Stimulated activated CD4-positive, alpha-beta T cell treated with anti-CD3 and anti-CD28 coated beads, Interleukin-15, amount 100 ng/mL, for 24 hours (primary cell): ENCODE measurements at regions not wholly inside any gene's neighbourhood (a gene's known extent, or its start where the extent isn't known, plus 50 kb on each side); places are given as distances from the start of the nearest gene placed in this dataset.
"Not testable (repeated sequence)": the region's sequence is repeated elsewhere in the genome, so short reads cannot be mapped to it uniquely, and the experiment has no call there.

Source experiments
- DNase-seq: peaks from one replicate; pipeline ENCODE4 v3.0.0-alpha.2; 2020

DNA sequence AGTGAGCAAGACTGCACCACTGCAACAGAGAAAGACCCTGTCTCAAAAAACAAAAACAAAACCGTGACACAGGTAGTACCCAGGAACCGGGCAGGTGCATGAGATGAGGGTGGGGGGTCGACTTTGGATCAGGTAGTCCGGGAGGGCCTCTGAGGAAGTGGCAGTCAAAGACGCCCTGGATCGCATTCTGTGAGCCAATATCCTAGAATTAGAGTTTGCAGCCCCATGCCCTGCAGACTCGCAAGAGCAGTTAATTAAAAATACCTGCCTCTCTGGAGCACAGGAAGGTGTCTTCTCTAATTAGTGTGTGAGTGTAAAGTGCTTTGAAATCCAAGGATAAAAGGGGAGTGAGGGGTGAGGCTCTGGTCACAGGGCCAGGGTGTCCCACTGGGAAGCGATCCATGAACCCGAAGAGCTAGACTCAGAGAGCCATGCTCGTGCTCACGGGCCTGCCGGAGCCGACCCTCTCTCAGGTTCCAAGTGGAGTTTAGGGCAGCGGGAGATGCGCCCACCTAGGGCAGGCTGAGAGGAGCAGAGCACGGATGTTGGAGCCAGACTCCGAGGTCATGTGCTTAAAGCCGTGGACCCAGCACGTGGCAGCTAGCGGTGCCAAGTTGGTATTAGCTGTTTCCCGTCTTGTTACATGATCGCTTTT lies 74.7 kb upstream of the PTPN1 start:
- no peak for DNase-seq

DNA sequence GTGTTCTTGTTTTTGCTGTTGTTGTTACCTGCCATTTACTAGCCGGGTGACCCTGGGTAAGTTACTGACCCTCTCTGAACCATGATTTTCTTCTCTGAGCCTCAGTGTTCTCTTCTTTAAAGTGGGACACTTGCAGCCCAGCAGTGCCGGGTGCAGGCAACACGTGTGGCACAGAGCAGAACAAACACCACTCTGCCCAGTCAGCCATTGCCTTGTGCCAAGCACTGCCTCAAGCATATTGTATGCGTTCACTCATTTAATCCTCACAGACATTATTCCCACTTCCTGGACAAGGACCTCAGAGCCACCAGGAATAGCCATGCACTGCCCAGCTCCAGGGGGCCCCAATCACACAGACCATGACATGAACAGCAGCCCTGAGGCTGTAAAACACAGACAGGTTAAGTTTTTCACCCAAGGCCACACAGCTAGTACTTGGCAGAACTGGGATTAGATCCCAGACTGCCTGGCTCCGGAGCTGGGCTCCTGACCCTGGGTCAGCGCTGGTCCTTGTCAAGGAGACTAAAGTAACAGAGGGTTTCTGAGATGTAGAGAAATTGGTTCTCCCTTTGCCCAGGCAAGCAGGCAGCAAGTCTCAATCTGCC lies 74.0 kb upstream of the PTPN1 start:
- DNase-seq, result no peak

DNA sequence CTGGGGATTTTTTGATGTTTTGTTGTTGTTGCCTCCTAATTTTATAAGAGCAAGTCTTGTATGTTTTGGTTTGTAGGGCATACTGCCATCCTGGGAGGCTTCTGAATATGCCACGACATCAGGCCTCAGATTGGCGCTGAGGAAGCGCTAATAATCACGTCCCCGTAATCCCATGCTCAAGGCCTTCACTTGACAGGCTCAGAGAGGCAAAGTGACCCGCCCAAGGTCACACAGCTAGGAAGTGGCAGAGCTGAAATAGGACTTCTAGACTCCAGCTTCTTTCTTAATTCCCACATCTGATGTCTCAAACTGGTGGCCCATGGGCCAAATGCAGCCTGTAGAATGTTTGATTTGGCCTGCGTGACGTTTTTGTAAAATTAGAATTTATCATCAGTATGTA lies 73.5 kb upstream of the PTPN1 start:
- no peak for DNase-seq

DNA sequence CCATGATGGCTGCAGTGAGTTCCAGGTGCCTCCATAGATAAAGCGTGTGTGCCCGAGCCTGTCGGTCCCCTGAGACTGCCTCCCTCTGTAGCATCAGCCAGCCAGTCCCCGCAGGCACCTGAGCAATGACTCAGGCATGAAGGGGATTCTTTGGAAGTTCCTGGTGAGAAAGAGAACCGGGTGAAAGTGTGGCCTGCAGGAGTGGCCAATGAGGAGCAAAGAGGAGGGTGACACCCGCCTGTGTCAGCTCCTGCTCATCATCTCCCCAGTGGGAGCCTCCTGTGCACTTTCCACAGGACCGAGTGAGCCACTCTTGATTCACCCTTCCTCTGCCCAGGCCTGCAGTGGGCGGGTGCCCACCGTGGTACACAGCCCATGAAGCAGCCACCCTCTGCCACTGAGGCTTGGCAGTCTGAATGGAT lies 71.2 kb upstream of the PTPN1 start:
- DNase-seq, result peak; percentile 63

DNA sequence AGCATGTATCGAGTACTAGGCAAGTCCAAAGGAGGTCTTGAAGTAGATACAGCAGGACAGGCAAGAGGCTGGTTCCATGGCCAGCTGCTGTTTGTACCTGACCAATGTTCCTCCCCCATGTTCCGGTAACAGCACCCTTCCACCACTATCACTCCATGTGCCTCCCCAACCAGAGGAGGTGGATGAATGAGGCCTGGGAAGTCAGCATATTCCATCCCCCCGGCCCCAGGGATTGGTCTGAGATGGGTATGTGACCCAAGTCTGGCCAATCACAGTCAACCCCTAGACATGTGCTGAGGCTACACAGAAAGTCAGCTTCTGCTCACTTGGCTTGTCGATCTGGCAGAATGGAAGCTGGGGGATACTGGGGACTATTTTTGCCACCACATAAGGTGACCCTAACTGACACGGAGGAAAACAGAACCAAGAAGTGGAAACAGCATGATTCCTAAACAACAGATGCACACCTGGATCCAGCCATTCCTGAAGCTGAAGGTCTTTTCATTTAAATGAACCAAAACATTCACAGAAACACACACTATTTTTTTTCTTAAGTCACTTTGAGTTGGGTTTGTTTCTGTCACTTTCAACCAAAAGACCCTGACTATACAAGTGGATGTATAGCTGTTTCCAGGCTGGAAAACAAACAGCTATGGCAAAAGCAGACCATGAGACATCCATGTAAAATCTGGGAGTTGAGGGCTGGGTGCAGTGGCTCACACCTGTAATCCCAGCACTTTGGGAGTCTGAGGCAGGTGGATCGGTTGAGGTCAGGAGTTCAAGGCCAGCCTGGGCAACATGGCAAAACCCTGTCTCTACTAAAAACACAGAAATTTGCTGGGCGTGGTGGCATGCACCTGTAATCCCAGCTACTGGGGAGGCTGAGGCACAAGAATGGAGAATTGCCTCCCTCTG lies 70.4 kb upstream of the PTPN1 start:
- no peak for DNase-seq

DNA sequence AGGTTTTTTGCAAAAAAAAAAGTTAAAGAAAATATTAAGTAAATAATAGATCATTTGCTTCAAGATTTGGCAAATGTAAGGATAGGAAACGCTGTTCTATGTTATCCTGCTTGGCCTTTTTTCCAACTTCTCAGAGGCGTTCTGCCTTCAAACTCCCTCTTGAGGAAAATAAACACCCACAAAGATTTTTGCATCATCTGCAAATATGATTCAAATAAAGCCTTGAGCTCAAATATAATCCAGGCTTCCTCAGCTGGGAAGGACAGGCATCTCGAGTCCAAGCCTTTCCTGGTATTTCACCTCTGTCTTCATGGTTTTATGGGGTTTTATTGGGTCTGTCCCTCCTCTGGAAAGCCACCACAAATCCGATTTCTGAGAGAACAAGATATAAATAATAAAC lies 67.7 kb upstream of the PTPN1 start:
- no peak for DNase-seq

DNA sequence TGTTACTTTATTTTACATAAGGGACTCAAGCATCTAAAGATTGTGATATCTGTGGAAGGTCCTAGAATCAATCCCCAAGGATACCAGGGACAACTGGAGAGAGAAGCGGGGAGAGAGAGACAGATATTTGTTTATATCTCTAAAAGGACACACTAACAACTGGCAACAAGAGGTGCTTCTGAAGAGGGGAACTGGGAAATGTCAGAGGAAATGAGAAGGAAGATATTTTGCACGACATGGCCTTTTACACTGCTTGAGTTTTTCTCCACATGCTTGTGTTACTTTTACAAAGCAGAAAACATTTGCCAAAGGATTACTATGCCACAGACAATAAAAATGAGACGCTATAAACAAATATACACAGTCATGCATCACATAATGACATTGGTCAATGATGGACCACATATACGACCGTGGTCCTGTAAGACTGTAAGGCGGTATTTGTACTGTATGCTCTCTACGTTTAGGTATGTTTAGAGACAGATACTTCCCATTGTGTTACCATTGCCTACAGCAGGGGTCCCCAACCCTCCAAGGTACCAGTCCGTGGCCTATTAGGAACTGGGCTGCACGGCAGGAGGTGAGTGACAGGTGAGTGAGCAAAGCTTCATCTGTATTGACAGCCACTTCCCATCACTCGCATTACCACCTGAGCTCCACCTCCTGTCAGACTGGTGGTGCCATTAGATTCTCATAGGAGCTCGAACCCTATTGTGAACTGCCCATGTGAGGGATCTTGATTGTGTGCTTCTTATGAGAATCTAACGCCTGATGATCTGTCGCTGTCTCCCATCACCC lies 64.6 kb upstream of the PTPN1 start:
- no peak for DNase-seq

DNA sequence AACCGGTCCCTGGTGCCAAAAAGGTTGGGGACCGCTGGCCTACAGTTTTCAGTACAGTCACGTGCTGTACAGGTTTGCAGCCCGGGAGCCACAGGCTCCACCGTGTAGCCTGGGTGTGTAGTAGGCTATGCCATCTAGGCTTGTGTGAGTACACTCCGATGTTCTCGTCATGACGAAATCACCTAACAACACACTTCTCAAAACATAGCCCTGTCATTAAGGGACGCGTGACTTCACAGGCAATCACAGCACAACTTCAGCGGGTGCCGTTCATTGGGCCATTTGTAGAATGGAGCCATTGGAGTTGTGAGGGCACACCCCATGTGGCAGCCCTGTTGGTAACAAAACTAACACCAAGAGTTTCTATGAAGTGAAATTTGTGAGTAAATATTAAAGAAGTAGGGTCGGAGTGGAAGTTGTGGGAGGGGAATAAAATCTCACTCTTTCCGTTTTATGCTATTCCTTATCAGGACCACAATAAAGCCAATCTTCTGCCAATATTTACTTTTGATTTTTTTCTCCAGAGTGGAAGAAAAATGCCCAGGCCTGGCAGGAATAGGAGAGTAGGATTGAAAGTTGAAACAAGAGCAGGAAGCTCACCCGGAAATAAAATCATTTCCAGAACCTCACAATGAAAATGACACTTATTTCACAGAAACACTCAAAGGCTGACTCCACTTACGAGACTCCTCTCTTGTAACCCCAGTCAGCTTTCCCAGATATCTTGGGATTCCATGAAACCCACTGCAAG lies 63.7 kb upstream of the PTPN1 start:
- DNase-seq, result no peak

DNA sequence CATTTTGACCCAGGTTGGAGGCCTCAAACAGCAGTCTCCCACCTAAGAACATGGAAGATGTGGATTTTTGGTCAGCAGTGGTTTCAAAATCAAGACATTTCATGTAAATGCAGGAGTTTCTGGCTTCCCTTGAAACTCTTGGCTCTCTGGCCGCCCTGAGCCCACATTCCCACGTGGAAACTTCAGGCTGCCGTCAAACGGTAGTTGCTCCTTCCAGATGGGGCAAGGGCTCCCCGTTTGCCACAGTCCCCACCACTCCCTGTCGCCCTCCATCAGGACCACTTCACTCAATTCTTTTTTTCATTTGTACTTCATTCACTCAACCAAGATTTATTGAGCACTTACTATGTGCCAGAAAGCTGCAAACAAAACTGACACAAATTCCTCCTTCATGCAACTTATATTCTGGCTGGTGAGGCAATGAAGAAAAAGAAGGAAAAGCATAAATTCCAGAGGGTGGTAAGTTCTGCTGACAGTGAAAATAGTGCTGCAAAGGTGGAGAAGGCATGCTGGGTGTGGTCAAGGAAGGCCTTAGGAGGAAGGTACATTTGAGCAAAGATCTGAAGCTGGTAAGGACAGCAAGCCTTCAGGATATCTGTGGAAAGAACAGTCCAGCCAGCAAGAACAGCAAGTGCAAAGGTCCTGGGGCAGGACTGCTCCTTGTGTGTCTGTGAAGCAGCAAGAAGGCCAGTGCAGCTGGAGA lies 62.9 kb upstream of the PTPN1 start:
- DNase-seq, result no peak

DNA sequence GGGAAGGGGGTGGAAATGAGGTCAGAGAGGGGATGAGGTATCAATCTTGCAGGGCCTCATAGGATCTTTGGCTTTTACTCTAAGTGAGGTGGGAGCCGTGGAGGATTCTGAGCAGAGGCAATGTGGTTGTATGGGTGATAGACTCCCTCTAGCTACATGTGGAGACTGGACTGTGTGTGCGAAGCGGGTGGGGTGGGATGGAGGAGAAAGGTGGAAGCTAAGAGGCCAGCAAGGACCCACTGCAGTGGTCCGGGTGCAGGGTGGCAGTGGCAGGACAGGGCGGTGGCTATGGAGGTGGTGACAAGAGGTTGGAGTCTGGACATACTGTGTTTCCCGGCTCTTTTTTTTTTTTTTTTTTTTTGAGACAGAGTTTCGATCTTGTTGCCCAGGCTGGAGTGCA lies 62.4 kb upstream of the PTPN1 start:
- no peak for DNase-seq

DNA sequence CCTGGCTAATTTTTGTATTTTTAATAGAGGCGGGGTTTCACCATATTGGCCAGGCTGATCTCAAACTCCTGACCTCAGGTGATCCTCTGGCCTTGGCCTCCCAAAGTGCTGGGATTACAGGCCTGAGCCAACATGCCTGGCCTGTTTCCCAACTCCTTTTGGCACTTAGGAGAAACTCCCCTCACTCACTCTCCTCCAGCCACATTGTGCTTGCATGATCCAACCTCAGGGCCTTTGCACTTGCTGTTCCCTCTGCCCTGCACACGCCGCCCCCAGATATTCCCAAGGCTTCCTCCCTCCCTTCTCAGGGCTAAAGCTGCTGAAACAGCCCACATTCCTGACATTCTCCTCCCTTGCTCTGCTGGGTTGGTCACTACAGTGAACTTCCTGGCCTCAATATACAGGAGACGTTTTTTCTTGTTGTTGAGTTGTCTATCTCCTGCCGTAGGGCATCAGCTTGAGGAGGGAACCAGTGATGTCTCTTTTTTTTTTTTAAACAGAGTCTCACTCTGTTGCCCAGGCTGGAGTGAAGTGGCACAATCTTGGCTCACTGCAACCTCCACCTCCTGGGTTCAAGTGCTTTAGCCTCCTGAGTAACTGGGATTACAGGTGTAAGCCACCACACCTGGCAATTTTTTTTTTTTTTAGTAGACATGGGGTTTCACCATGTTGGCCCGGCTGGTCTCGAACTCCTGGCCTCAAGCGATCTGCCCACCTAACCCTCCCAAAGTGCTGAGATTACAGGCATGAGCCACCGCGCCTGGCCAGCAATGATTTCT lies 61.4 kb upstream of the PTPN1 start:
- not testable (repeated sequence) for DNase-seq

DNA sequence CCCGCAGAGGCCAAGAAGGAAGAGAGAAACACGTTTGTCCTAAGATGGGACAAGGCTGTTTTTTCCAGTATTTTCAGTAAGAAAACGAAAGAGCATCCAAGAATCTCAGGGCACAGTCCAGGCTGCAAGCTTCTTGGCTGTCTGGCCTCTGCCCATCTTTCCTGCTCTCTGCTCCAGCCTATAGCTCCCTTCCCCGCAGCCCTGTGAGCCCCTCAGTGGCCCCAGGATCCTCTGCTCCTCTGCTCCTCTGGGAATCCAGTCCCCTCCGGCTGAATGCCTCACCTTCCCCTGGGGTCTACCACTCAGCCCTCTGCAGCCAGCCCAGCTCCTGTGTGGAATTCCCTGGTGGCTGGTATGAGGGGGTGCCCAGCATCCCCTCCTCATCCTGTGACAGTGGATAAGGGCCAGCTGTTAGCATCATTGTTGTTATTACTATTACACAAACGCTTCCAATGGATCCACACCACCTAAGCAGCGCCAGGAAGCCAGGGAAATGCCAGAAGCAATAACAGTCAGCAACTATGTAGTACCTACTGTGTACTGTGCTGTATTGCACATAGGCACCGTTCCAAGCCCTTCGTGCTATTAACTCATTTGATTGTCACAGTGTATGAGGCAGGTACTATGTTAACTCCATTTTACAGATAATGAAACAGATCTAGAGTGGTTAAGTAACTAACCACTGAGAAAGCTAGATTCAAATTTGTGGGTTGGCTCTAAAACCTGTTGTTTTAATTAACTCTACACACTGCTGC lies 60.3 kb upstream of the PTPN1 start:
- DNase-seq, result no peak

DNA sequence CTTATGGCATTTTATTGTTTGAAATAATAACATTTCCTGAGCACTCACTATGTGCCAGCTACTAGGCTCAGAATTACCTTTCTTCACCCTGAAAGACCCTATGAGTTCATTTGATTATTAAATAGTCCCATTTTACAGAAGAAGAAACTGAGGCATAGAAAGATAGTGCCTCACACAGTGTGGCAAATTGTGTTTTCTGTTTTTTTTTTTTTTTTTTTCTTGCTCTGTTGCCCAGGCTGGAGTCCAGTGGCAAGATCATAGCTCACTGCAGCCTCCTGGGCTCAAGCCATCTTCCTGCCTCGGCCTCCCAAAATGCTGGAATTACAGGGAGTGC lies 59.7 kb upstream of the PTPN1 start:
- no peak for DNase-seq

DNA sequence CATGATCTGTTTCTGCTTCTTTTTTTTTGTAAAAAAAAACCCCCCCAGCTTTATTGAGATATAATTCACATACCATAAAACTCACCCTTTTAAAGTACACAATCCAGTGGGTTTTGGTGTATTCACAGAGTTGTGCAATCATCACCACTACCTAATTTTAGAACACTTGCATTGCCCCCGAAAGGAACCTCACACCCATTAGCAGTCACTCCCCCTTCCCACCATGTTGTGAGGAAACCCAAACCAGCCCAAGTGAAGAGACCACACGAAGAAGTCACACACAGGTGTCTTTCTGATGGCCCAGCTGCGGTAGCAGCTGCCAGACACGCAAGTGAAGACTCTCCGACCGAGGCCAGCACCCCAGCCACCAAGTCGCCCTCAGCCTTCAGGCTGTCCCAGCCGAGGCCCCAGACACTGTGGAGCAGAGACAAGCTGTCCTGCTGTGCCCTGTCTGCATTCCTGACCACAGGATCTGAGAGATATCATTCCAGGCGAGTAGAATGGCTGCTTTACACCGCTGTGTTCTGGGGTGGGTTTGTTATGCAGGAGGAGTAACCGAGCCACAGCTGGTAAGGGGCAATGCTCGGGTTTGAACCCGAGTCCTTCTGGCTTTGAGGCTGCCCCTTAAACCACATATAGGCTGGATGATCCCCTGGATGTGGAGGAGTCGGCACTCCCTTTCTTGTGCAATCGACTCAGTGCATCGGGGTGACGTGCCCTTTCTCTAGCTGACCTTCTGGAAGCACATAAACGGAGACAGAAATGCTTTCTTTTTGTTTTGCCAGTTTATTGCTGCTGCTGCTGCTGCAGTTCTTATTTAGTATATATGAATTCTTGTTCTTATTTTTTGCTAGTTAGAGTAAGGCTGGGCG lies 59.1 kb upstream of the PTPN1 start:
- DNase-seq, result peak; percentile 27

DNA sequence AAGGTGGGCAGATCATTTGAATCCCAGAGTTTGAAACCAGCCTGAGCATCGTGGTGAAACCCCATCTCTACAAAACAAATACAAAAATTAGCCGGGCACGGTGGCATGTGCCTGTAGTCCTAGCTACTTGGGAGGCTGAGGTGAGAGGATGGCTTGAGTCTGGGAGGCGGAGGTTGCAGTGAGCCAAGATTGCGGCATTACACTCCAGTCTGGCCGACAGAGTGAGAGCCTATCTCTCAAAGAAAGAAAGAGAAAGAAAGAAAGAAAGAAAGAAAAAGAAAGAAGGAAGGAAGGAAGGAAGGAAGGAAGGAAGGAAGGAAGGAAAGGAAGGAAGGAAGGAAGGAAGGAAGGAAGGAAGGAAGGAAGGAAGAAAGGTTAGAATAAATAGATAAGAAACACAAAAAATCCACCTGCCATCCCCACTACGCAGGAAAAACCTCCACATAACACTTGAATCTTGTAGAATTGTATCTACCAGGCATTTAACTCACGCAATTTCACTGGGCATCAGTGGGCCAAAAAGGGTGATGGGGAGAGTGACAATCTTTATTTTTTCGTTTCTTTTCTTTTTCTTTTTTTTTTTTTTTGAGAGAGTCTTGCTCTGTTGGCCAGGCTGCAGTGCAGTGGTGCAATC lies 58.3 kb upstream of the PTPN1 start:
- not testable (repeated sequence) for DNase-seq

DNA sequence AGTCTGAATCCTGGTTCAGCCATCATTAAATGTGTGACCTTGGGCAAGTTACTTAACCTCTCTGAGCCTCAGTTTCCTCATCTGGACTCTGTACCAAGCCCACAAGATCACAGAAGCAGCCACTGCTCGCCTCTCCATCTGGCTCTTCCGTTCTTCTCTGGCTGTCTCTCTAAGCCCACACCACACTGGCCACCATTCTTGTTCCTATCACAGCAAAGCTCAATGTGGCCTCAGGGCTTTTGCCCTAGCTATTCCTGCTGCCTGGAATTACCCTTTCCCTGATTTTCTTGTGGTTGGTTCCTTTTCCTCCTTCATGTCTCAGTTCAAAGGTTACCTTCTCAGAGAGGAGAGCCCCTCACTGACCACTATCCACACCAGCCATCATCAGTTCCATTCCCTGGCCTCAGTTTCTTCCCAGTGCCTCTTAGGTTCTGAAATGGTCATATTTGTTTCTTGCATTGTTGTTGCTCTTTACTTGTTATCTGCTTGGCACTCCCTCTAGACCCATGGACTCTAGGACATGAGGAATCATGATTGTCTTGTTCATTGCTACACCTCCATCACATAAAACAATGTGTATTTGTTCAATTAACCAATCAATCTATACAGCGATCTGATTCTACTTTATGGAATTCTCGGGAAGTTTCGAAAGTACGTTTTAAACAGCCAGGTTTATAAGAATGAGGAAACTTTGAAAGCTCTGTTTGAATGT lies 56.5 kb upstream of the PTPN1 start:
- no peak for DNase-seq

DNA sequence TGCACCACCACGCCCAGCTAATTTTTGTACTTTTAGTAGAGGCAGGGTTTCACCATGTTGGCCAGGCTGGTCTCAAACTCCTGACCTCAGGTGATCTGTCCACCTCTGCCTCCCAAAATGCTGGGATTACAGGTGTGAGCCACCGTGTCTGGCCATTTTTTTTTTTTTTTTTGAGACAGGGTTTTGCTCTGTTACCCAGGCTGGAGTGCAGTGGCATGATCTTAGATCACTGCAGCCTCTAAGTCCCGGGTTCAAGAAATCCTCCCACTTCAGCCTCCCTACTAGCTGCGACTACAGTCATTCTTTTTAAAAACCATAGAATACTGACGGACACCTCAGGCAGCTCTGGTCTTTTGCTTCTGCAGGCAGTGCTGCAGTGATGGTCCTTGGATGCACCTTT lies 54.9 kb upstream of the PTPN1 start:
- not testable (repeated sequence) for DNase-seq
